IgD-negative memory B cell (primary cell): ENCODE measurements at regions not wholly inside any gene's neighbourhood (a gene's known extent, or its start where the extent isn't known, plus 50 kb on each side); places are given as distances from the start of the nearest gene placed in this dataset.
"Not testable (repeated sequence)": the region's sequence is repeated elsewhere in the genome, so short reads cannot be mapped to it uniquely, and the experiment has no call there.

Source experiments
- H3K27ac Mint-ChIP-seq, 3 donors: one replicate each; pipeline ENCODE4 v1.8.0; 2020 to 2022; ENCODE audit warnings: mild to moderate bottlenecking in 3 of 3, mixed read lengths in 3 of 3, moderate library complexity in 1 of 3
- H3K27me3 Mint-ChIP-seq: one replicate; pipeline ENCODE4 v1.8.0; 2021; ENCODE audit warnings: mixed read lengths
- H3K36me3 Mint-ChIP-seq: one replicate; pipeline ENCODE4 v1.8.0; 2020; ENCODE audit warnings: mild to moderate bottlenecking, mixed read lengths
- H3K4me1 Mint-ChIP-seq, 3 donors: one replicate each; pipeline ENCODE4 v1.8.0; 2020 to 2022; ENCODE audit warnings: mixed read lengths in 3 of 3, mild to moderate bottlenecking in 1 of 3
- H3K4me3 Mint-ChIP-seq, 4 donors: one replicate each; pipeline ENCODE4 v1.8.0; 2020 to 2022; ENCODE audit warnings: mild to moderate bottlenecking in 4 of 4, mixed read lengths in 4 of 4, moderate library complexity in 3 of 4
- H3K9me3 Mint-ChIP-seq, 3 donors: one replicate each; pipeline ENCODE4 v1.8.0; 2020 to 2021; ENCODE audit warnings: mixed read lengths in 3 of 3, mild to moderate bottlenecking in 1 of 3

DNA sequence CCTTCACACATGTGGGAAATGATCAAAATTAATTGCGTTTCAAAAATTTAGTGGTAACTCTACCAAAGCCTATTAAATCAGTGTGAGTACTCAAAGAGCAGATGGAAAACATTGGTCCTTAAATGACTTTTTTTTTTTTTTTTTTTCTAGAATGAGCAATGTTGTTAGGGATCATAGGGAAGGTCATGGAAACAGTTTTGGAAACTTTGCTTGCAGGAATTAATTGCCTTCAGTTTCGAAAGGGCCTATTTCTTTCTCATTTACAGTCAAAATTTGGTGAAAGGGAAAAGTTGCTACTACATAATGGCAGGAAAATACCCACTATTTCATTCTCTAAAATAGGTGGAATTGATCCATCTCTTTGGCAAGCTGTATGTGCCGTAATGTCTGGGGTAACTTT is 160.9 kb downstream of the RTL9 start:
- Mint-ChIP-seq H3K4me3 (no peak overlapping the region), H3K27ac (no peak overlapping the region), H3K9me3 (peaks cover 0 to 2% (median 1%) of the 10 kb centered on the region in 3 donors), H3K36me3 (peaks cover 3% of the 10 kb centered on the region), H3K27me3 (no peaks in the 10 kb centered on the region), H3K4me1 (no peaks in the 10 kb centered on the region)

DNA sequence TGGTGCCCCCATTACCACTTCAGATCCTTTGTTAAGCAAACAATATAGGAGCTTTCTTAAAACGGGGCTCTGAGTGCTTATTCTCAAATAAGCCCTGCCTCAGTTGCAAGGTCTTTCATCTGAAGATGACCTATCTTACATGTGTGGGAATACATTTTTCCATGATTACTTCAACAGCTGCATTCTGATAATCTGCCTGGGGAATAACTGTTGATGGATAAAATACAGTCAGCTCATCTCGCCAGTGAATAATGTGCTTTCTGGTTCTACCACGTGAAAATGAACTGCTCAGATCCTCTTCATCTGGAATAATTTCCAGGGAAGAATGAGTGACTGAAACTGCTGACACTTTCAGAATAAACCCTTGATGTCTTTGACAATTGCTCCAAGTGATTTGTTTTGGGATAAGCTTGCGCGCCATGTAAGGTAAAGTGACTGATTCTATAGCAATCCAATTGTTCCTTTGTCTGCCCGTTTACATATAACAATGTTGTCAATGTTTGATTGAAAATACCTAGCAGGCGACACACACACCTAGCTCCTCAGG is 161.3 kb downstream of the RTL9 start:
- H3K36me3 Mint-ChIP-seq: peaks cover 3% of the 10 kb centered on the region
- H3K4me3 Mint-ChIP-seq: no peak overlapping the region
- H3K27me3 Mint-ChIP-seq: no peaks in the 10 kb centered on the region
- H3K9me3 Mint-ChIP-seq: peaks cover 0 to 2% (median 1%) of the 10 kb centered on the region in 3 donors
- H3K4me1 Mint-ChIP-seq: no peaks in the 10 kb centered on the region
- H3K27ac Mint-ChIP-seq: no peak overlapping the region

DNA sequence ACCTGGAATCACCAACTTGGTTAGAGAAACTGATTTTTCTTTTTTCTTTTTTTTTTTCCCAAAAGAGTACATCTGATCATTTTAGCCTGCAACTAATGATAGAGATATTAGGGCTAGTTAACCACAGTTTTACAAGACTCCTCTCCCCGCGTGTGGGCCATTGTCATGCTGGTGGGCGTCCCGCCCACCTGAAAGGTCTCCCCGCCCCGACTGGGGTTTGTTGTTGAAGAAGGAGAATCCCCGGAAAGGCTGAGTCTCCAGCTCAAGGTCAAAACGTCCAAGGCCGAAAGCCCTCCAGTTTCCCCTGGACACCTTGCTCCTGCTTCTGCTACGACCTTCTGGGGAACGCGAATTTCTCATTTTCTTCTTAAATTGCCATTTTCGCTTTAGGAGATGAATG is 162.0 kb downstream of the RTL9 start:
- H3K9me3 Mint-ChIP-seq, H3K36me3 Mint-ChIP-seq, H3K27ac Mint-ChIP-seq, H3K4me3 Mint-ChIP-seq, H3K27me3 Mint-ChIP-seq, H3K4me1 Mint-ChIP-seq: not testable (repeated sequence)

DNA sequence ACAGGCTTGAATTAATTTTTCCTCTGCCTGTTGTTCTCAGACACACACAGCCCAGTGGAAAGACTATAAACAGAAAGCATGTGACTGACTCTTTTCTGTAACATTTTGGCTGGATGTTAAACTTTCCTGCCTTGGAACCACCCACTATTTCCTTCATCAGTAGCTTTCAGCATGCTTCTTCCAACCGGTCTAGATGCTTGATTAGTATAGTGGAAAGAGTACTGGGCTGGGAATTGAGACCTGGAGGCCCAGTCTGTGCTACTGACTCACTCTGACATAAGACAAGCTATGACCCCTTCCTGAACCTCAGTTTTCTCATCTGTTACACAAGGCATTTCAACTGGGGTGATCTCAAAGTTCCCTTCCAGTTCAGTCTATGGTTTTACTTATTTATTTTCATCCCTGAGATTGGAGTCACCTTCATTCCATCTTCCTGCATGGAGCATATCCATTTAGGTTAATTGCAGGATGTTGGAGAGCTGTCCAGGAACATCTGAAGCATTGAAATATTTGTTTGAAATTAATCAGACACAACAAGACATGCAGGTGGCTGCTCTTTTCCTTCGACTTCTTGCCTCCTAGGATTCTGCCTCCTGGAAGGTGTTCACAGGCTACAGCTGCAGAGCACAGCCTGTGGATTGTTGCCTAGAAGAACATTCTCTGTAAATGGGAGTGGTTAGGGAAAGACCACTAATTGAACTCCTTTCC is 173.4 kb downstream of the RTL9 start:
- Mint-ChIP-seq H3K9me3 (peaks cover 0 to 3% (median 0%) of the 10 kb centered on the region in 3 donors), H3K4me1 (no peaks in the 10 kb centered on the region), H3K27ac (no peak overlapping the region), H3K4me3 (no peak overlapping the region), H3K36me3 (no peaks in the 10 kb centered on the region), H3K27me3 (peaks cover 1% of the 10 kb centered on the region)

DNA sequence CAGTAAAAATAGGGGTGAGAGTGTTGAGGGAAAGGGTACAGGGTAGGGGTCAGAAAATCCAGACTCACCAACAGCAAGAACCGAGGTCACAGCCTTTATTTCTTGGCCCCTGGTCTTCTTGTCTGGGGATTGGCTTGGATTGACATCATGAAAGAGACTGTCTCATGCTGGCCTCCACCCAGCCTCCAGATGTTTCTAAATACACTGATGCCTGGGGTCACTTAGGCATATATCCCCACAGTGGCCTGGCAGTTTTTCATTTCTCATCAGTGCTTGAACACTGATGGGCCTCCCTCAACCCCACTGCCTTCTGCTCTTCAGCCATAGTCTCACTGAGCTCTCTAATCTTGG is 173.9 kb downstream of the RTL9 start:
- no peaks in the 10 kb centered on the region for H3K4me1 Mint-ChIP-seq
- H3K9me3 Mint-ChIP-seq: peaks cover 0 to 3% (median 0%) of the 10 kb centered on the region in 3 donors
- peaks cover 1% of the 10 kb centered on the region for H3K27me3 Mint-ChIP-seq
- H3K36me3 Mint-ChIP-seq: no peaks in the 10 kb centered on the region
- no peak overlapping the region for H3K27ac Mint-ChIP-seq
- no peak overlapping the region for H3K4me3 Mint-ChIP-seq

DNA sequence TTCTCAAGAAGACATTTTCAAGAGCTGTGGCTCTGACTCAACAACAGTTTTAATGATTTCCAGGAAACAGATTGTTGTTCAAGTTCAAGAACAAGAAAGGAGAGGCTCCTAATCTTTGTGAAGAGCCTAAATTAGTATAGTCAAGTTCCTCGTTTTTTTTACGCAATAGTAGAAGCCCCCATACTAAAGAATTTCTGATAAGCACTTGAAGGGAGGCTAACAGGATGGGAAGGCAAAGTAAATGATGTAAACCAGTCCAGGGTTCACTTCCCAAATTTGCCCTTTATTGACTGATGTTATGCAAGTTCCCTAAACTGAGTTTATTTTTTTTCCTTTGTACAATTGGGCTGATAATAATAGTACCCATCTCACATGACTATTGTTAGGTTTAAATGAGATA is 178.2 kb downstream of the RTL9 start:
- H3K4me3 Mint-ChIP-seq: no peak overlapping the region
- peaks cover 1 to 7% (median 4%) of the 10 kb centered on the region in 3 donors for H3K9me3 Mint-ChIP-seq
- H3K27me3 Mint-ChIP-seq: peaks cover 3% of the 10 kb centered on the region
- H3K27ac Mint-ChIP-seq: no peak overlapping the region
- H3K4me1 Mint-ChIP-seq: no peaks in the 10 kb centered on the region
- H3K36me3 Mint-ChIP-seq: no peaks in the 10 kb centered on the region

DNA sequence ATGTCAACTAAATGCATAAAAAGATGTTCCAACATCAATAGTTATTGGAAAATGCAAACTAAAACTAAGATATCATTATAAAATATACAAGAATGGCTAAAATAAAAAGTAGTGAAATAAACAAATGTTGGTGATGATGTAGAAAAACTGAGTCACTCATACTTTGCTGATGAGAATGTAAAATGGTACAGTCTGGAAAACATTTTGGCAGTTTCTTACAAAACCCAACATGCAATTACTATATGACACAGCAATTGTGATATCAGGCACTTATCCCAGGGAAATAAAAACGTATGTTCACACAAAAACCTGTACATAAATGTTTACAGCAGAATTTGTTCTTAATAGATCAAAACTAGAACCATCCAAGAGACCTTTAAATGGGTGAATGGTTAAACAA is 182.6 kb downstream of the RTL9 start:
- H3K4me1 Mint-ChIP-seq: peaks cover 0 to 2% (median 0%) of the 10 kb centered on the region in 3 donors
- no peak overlapping the region for H3K27ac Mint-ChIP-seq
- H3K4me3 Mint-ChIP-seq: no peak overlapping the region
- H3K27me3 Mint-ChIP-seq: peaks cover 5% of the 10 kb centered on the region
- H3K36me3 Mint-ChIP-seq: peaks cover 1% of the 10 kb centered on the region
- H3K9me3 Mint-ChIP-seq: peaks cover 2 to 10% (median 4%) of the 10 kb centered on the region in 3 donors

DNA sequence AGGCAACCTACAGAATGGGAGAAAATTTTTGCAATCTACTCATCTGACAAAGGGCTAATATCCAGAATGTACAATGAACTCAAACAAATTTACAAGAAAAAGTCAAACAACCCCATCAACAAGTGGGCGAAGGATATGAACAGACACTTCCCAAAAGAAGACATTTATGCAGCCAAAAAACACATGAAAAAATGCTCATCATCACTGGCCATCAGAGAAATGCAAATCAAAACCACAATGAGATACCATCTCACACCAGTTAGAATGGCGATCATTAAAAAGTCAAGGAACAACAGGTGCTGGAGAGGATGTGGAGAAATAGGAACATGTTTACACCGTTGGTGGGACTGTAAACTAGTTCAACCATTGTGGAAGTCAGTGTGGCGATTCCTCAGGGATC is 192.2 kb downstream of the RTL9 start:
- H3K9me3 Mint-ChIP-seq, H3K4me3 Mint-ChIP-seq, H3K27ac Mint-ChIP-seq, H3K36me3 Mint-ChIP-seq, H3K27me3 Mint-ChIP-seq, H3K4me1 Mint-ChIP-seq: not testable (repeated sequence)

DNA sequence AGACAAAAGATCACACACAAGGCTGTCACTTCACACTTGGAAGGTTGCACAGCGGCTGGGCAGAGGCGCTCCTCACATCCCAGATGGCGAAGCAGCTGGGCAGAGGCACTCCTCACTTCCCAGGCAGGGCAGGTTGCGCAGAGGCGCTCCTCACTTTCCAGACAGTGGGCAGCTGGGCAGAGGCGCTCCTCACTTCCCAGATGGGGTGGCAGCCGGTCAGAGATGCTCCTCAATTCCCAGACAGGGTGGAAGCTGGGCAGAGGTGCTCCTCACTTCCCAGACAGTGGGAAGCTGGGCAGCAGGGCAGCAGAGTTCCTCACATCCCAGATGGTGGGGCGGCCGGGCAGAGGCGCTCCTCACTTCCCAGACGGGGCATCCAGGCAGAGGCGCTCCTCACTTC is 199.2 kb downstream of the RTL9 start:
- Mint-ChIP-seq H3K27me3 (peaks cover 7% of the 10 kb centered on the region), H3K36me3 (no peaks in the 10 kb centered on the region), H3K4me3 (no peak overlapping the region), H3K9me3 (peaks cover 6 to 18% (median 9%) of the 10 kb centered on the region in 3 donors), H3K27ac (no peak overlapping the region), H3K4me1 (no peaks in the 10 kb centered on the region)

DNA sequence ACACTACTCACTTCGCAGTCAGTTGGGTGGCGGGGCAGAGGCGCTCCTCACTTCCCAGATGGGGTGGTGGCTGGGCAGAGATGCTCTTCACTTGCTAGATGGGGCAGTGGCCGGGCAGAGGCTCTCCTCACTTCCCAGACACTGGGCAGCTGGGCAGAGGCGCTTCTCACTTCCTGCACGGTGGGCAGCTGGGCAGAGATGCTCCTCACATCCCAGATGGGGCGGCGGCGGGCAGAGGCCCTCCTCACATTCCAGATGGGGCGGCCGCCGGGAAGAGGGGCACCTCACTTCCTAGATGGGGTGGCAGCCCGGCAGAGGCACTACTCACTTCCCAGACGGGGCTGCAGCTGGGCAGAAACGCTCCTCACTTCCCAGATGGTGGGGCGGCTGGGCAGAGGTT is 199.8 kb downstream of the RTL9 start:
- H3K27me3 Mint-ChIP-seq: peaks cover 7% of the 10 kb centered on the region
- H3K36me3 Mint-ChIP-seq: no peaks in the 10 kb centered on the region
- H3K9me3 Mint-ChIP-seq: peaks cover 6 to 18% (median 9%) of the 10 kb centered on the region in 3 donors
- H3K27ac Mint-ChIP-seq: no peak overlapping the region
- no peaks in the 10 kb centered on the region for H3K4me1 Mint-ChIP-seq
- H3K4me3 Mint-ChIP-seq: no peak overlapping the region

DNA sequence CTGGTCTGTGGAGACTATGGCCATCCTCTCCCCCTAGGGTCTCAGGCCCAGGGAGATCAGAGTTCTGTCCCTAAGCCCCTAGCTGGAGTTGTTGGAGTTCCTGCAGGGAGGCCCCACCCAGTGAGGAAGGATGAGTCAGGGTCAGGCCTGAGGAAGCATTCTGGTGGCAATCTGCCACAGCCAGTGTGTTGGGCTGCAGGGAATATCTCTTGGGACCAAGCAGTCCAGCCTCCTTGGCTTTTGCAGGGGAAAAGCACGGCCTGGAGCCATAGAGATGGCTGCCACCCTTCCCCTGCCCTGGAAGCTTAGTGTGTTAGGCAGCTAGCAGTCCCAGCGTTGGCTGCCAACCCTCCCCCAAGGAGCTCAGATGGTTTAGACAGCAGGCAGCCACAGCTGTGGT is 202.4 kb downstream of the RTL9 start:
- Mint-ChIP-seq H3K36me3 (no peaks in the 10 kb centered on the region), H3K27me3 (peaks cover 8% of the 10 kb centered on the region), H3K9me3 (peaks cover 5 to 11% (median 11%) of the 10 kb centered on the region in 3 donors), H3K27ac (no peak overlapping the region), H3K4me1 (no peaks in the 10 kb centered on the region), H3K4me3 (no peak overlapping the region)

DNA sequence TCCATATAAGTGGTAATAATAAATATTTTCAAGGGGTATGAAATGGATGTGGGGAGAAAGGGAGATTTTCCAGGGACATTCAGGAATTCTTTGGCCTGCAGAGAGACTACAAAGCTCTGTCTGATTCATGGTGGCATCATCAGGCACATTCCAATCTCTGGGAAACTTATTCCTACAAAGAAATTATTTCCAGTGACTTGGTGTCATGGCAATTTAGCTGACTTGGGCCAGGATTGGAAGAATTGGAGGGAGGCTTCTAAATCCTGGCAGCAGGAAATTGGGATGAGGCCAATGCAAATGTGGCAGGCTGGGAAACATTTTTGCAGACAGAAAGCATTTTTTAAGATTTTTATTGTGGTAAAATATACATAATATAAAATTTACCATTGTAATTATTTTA is 204.6 kb downstream of the RTL9 start:
- H3K4me1 Mint-ChIP-seq: no peaks in the 10 kb centered on the region
- no peak overlapping the region for H3K27ac Mint-ChIP-seq
- H3K27me3 Mint-ChIP-seq: peaks cover 8% of the 10 kb centered on the region
- H3K4me3 Mint-ChIP-seq: no peak overlapping the region
- no peaks in the 10 kb centered on the region for H3K36me3 Mint-ChIP-seq
- H3K9me3 Mint-ChIP-seq: peaks cover 2 to 5% (median 2%) of the 10 kb centered on the region in 3 donors

DNA sequence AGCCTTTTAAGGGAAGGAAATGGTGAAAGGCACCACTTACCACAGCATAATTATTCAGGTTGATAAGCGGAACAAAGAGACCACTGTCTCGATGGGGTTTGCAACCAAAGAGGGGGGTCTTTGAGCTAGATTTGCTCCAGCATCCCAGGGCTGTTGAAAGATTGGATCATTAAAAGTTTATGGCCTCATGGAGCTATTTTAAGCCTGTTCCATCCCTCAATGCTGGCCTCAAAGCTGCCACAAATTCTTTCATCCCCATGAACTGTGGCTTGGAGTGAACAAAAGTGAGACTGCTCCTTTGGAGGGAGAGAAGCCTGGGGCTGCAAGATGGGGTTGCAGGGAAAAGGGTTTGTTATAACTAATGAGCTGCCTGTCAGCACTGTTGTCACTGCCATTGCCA is 209.8 kb downstream of the RTL9 start:
- Mint-ChIP-seq H3K36me3 (no peaks in the 10 kb centered on the region), H3K27ac (no peak overlapping the region), H3K4me3 (no peak overlapping the region), H3K9me3 (peaks cover 2 to 5% (median 2%) of the 10 kb centered on the region in 3 donors), H3K4me1 (no peaks in the 10 kb centered on the region), H3K27me3 (peaks cover 1% of the 10 kb centered on the region)

DNA sequence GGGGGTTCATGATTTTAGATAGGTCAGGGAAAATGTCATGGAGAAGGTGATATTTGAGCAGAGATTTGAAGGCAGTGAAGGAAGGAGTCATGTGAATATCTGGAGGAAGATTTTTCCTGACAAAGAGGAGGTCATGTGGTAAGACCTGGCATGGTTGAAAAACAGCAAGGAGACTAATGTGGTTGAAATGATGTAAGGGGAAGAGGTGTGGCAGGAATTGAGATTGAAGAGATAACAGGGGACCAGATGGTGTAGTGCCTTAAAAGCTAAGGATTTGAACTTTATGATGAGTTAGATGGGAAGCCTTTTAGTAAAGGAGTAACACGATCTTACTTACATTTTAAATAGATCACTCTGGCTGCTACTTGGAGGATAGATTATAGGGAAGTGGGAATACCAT is 210.9 kb downstream of the RTL9 start:
- Mint-ChIP-seq H3K27me3 (peaks cover 1% of the 10 kb centered on the region), H3K27ac (no peak overlapping the region), H3K9me3 (peaks cover 2 to 5% (median 2%) of the 10 kb centered on the region in 3 donors), H3K4me1 (no peaks in the 10 kb centered on the region), H3K36me3 (no peaks in the 10 kb centered on the region), H3K4me3 (no peak overlapping the region)

DNA sequence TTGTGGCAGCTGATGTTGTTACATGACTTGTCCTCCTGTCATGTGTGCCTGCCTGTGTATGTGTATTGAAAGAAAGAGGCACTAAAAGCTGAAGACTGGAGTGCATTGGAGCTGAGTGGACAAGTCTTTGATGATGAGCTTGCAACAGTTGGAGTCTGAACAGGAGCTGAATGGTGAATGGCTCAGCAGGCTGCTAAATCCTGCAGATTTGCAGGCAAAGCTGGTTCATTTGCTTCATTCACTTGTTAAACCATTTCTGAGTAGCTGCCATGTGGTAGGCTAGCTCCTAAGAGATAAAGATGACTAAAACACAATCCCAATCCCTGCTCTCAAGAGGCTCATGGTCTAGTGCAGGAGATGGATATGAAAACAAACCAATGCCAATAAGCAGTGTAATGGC is 217.3 kb downstream of the CHRDL1 start:
- H3K9me3 Mint-ChIP-seq: no peaks in the 10 kb centered on the region
- H3K36me3 Mint-ChIP-seq: no peaks in the 10 kb centered on the region
- H3K27me3 Mint-ChIP-seq: peaks cover 1% of the 10 kb centered on the region
- no peak overlapping the region for H3K27ac Mint-ChIP-seq
- no peaks in the 10 kb centered on the region for H3K4me1 Mint-ChIP-seq
- H3K4me3 Mint-ChIP-seq: no peak overlapping the region

DNA sequence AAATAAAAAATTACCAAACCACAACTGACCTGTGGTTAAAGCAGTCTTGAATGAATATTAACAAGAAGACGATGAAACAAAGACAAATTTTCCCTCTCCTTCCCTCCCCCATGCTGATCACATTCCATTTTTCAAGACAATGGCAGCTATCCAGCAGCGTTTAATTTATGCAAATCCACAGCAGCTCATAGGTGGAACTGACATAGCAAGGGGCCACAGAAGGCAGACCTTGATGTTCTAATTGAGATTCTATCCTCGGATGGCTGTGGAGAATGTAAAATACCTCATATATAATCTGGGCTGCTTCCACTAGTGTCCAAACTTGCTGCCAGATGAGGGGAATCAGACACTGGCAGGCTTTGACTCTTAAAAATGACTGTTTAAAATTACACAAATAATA is 211.5 kb downstream of the CHRDL1 start:
- Mint-ChIP-seq H3K4me1 (no peaks in the 10 kb centered on the region), H3K4me3 (no peak overlapping the region), H3K27me3 (peaks cover 3% of the 10 kb centered on the region), H3K9me3 (no peaks in the 10 kb centered on the region), H3K27ac (no peak overlapping the region), H3K36me3 (no peaks in the 10 kb centered on the region)
